ENCODE measurements at regions not wholly inside any gene's neighbourhood (a gene's known extent, or its start where the extent isn't known, plus 50 kb on each side); places are given as distances from the start of the nearest gene placed in this dataset.
"Not testable (repeated sequence)": the region's sequence is repeated elsewhere in the genome, so short reads cannot be mapped to it uniquely, and the experiment has no call there.

DNA sequence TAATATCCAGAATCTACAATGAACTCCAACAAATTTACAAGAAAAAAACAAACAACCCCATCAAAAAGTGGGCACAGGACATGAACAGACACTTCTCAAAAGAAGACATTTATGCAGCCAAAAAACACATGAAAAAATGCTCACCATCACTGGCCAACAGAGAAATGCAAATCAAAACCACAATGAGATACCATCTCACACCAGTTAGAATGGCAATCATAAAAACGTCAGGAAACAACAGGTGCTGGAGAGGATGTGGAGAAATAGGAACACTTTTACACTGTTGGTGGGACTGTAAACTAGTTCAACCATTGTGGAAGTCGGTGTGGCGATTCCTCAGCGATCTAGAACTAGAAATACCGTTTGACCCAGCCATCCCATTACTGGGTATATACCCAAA is 1250.1 kb downstream of the FSCB start:
- TF ChIP-seq, protein P1, sequence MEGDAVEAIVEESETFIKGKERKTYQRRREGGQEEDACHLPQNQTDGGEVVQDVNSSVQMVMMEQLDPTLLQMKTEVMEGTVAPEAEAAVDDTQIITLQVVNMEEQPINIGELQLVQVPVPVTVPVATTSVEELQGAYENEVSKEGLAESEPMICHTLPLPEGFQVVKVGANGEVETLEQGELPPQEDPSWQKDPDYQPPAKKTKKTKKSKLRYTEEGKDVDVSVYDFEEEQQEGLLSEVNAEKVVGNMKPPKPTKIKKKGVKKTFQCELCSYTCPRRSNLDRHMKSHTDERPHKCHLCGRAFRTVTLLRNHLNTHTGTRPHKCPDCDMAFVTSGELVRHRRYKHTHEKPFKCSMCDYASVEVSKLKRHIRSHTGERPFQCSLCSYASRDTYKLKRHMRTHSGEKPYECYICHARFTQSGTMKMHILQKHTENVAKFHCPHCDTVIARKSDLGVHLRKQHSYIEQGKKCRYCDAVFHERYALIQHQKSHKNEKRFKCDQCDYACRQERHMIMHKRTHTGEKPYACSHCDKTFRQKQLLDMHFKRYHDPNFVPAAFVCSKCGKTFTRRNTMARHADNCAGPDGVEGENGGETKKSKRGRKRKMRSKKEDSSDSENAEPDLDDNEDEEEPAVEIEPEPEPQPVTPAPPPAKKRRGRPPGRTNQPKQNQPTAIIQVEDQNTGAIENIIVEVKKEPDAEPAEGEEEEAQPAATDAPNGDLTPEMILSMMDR (IDR thresholded peaks at IDR 0.05), result not testable (repeated sequence)
- TF ChIP-seq POLR2A (IDR thresholded peaks at IDR 0.05), result not testable (repeated sequence)
